ENCODE measurements at regions not wholly inside any gene's neighbourhood (a gene's known extent, or its start where the extent isn't known, plus 50 kb on each side); places are given as distances from the start of the nearest gene placed in this dataset.

DNA sequence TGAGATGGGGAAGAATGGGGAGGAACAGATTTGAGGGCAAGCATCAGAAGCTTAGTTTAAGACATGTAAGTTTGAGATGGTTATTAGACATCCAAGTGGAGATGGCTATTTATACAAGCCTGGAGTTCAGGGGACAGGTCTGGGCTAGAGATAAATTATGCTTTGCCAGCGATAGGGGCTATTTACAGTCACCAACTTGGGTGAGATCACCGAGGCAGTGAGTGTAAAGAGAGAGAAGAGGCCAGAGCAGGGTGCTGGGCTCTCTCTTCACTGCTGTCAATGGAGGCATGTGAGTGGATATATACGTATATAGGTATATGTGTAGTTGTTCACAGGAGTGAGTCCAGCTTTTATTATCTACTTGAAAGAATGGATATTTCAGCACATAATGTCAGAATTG, 81.0 kb downstream of the QPCT start:
- DNase-seq (ENCODE audit: low spot score): no peak

DNA sequence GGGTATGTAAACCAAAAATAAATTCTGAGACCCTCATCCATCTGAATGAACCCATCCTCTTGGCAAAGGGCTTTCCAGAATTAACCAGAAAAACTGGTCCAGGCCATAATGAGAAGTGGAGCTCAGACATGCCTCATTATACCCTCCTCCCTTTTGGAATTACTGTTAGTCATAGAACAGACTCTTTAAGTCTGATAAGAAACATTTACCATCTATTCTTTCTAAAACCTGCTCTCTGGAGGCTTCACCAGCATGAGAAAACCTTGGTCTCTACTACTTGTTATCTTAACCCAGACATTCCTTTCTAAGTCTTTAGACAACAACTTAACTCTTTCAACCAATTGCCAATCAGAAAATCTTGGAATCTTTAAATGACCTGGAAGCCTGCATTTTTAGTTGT, 82.8 kb downstream of the QPCT start:
- DNase-seq (ENCODE audit: low spot score): no peak

DNA sequence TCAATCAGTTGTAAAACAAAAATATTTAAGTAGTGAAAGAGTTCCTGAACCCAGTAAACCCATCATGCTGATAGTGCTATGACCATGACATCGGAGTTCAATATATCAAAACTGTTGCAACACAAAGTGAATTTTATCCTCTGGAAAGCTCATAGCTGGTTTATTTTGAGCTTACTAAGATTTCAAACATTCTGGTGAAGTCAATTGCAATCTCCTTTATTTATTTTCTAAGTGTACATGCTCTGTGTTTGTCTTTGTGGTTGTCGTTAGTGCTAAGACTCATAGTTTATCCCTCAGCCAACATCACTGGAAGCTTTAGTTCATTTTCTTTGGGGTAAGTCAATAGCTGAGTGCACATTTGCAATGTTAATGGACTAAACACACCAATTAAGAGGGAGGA, 91.9 kb downstream of the QPCT start:
- no peak for DNase-seq (ENCODE audit: low spot score)

DNA sequence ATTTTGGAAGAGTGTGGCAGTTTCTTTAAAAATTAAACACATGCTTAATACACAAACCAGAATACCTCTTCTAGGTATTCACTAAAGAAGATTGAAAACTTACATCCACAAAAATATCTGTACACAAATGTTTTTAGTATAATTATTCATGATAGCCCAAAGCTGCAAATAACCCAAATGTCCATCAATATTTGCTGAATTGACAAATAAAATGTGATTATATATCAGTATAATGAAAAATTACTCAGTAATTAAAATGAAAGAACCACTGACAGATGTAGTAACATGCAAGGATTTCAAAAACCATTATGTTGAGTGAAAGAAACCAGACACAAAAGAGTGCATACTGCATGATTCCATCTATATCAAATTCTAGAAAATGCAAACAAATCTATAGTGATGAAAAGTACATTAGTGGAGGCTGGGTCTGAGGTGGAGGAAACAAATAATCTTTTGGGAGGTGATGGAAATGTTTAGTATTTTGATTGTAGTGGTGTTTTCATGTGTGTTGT, 94.8 kb downstream of the QPCT start:
- DNase-seq (ENCODE audit: low spot score): no peak

DNA sequence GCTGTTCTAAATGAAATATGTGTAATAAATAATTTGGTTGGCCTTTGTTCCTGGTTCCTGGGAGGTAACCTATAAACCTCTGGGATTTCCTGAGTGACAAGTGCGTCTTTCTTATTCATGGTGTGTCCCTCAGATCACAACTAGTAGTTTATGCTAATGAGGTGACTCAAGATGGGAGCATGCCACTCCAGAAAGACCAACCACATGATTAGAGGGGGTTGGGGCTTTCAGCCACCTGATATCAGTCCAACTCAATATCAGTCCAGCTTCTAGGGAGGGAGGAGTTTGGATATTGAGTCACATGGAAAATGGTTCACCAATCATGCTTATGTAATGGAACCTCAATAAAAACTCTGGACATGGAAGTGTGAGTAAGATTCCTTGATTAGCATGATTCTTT, 96.6 kb downstream of the QPCT start:
- DNase-seq (ENCODE audit: low spot score): no peak

- DNase-seq (ENCODE audit: low spot score): no peak
Measured at GRCh38 chr2:37443082-37443481, 98.7 kb downstream of the QPCT start.

GRCh38 chr2:37447446-37447845, 103.0 kb downstream of the QPCT start:
- DNase-seq (ENCODE audit: low spot score): no peak

DNA sequence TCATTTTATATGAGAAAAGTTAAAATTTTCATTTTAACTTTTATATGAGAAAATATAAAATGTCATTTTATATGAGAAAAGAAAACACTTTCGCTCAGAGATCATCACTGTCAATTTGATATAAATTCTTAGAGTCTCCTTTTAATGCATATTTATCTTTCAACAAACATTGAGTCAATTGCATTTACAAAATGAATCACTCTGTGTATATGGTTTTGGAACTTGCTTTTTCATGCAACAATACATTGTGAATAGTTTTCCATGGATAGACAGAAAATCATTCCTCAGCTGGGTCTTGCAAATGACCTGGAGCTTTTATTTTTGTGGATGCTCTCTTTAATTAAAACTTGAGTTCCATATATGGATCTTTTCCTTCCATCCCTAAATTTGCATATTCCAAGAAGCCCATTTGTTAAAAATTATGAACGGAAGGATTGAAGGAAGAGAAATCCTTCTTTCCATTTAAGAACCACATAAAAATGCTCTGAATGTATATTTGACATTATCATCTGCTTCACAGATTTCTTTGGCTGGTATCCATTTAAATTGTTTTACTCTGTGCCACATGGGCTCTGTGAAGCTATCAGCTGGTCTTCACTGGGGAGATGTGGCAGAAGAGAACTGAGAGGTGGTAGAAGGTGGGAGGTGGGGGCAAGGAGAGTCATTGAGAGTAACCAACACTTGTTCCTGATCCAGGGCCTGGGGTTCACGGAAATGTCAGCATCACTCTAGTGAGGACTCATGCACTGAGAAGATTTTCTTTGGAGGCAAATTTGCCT, 104.1 kb downstream of the QPCT start:
- no peak for DNase-seq (ENCODE audit: low spot score)

DNA sequence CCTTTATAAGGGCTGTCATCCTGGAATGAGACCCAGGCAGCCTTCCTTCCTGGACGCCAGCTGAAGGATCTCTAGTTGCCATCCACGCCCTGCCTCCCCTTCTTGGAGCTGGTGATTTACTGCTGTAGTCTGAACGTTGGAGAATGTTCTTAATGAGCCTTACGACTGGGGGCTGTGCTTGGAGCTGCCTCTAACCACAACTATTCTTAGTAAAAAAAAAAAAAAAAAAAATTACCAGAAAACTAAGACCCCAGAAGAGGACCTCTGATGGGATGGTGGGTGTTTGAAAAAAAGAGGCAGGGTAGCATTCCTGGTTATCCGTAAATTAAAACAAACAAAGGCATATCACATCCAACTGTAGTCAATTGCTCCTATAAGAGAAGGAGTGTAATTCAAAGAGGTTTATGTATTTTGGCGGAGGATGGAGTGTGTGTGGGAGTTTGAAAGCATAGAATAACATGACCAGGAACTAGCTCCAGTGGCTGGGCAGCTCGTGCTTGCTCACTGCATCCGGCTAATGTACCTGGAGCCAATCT, 105.4 kb downstream of the QPCT start:
- no peak for DNase-seq (ENCODE audit: low spot score)

GRCh38 chr2:37453027-37453426, 108.6 kb downstream of the QPCT start:
- no peak for DNase-seq (ENCODE audit: low spot score)

GRCh38 chr2:37454851-37455762, 110.7 kb downstream of the QPCT start:
- no peak for DNase-seq (ENCODE audit: low spot score)

- no peak for DNase-seq (ENCODE audit: low spot score)
Measured at GRCh38 chr2:37456479-37456878, 112.0 kb downstream of the QPCT start.

GRCh38 chr2:37457401-37457901, 113.0 kb downstream of the QPCT start:
- peak; percentile 54 for DNase-seq (ENCODE audit: low spot score)

DNA sequence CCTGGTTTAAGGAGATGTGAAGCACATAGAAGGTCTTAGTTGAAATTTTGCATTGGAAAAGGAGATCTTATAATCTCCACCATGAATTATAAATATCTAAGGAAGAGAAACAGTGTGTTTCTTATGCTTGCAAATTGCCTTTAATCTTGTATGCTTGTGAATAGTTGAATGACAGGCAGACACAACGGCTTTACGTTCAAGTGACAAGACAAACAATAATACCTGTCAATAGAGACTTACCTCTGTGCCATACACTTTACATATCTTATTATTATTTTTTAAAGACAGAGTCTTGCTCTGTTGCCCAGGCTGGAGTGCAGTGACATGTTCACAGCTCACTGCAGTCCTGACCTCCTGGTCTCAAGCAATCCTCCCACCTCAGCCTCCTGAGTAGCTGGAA, 113.7 kb downstream of the QPCT start:
- DNase-seq (ENCODE audit: low spot score): no peak

- peak; percentile 27 for DNase-seq (ENCODE audit: low spot score)
Measured at GRCh38 chr2:37459095-37459981, 114.9 kb downstream of the QPCT start.

- no peak for DNase-seq (ENCODE audit: low spot score)
Measured at GRCh38 chr2:37460896-37461229, 116.4 kb downstream of the QPCT start.

DNA sequence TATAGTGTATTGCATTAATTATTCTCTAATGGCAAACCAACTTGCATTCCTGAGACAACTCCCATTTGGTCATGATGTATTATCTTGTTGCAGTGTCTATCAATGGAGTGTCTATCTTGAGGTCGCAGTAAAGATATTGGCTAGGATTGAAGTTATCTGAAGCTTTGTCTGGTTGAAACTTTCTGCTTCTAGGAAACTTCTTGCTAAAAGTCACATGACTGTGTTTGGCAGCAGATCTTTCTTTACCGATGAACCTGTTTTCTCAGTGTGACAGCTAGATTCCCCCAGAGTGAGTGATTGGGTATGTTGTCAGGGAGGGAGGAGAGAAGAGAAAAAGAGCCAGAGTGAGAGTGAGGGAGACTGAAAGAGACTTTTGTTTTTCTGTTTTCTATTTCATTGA, 119.6 kb downstream of the QPCT start:
- DNase-seq (ENCODE audit: low spot score): no peak

GRCh38 chr2:37466533-37467222, 122.2 kb downstream of the QPCT start:
- DNase-seq (ENCODE audit: low spot score): no peak

GRCh38 chr2:37468170-37468569, 123.7 kb downstream of the QPCT start:
- no peak for DNase-seq (ENCODE audit: low spot score)

DNA sequence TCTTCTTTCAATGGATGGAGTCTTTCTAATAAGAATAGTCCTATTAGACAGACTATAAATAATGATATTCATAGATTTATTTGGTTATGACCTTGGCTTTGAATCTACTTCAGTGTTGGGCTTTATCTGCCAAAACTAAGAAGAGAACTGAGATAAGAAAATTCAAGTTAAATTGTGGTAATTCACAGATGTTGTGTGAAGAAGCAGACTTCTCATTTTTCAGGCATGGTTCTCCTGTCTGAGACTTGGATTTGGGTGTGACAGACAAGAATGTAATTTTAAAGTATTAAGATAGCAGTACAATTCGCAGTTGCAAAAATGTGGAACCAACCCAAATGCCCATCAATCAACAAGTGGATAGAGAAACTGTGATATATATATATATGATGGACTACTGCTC, 124.7 kb downstream of the QPCT start:
- DNase-seq (ENCODE audit: low spot score): no peak

GRCh38 chr2:37471104-37471503, 126.7 kb downstream of the QPCT start:
- DNase-seq (ENCODE audit: low spot score): no peak

Data from GM03348 (cell line).